NCI-H1417 treated with DMSO at 0.1 percent for 48 hours (cell line): ENCODE measurements at regions not wholly inside any gene's neighbourhood (a gene's known extent, or its start where the extent isn't known, plus 50 kb on each side); places are given as distances from the start of the nearest gene placed in this dataset.
"Not testable (repeated sequence)": the region's sequence is repeated elsewhere in the genome, so short reads cannot be mapped to it uniquely, and the experiment has no call there.

Experiments used
- DNase-seq: peaks from one replicate; lab custom pipeline; 2025; lab: John Stamatoyannopoulos, UW

GRCh38 chr1:88296642-88297041 lies 387.4 kb upstream of the PKN2 start:
- DNase-seq = no peak

DNA sequence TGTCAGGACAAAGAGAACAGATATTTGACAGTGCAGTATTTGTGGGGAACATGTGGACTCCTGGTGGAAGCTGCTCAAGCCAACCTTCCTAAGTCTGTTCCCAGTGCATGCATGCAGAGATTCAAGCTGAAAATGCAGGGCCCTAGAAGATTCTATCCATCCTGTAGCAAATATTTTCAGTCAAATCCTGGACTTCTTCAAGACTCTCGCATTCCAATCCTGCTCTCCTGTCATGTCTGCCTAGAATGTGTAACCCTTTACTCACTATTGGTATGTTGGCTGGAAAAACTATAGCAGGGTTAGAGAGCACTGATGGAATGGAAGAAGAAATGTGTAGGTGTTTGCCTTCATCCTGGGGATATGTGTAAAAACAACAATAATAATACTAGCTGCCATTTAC lies 385.6 kb upstream of the PKN2 start:
- no peak for DNase-seq

GRCh38 chr1:88300752-88301263 lies 383.3 kb upstream of the PKN2 start:
- DNase-seq = no peak

GRCh38 chr1:88302843-88303486 lies 381.1 kb upstream of the PKN2 start:
- no peak for DNase-seq

GRCh38 chr1:88311265-88311664 lies 372.8 kb upstream of the PKN2 start:
- DNase-seq = no peak

DNA sequence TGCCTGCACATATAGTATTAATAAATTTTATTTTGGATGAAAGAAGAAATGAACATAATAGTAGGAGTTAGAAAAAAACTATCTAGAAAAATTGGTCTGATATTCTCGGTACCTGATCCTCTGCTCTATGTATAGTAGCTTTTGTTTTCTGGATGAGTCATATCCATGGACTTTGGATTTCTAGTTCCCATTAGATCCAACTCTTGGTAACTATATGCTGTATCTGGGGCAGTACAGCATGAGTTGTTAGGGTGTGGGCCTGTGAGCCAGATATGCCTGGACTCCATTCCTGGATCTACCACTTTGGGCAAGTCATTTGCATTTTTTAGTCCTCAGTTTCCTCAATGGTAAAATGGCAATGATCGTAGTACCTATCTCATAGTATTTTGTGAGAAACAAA lies 372.2 kb upstream of the PKN2 start:
- DNase-seq = no peak

GRCh38 chr1:88317396-88317795 lies 366.7 kb upstream of the PKN2 start:
- no peak for DNase-seq

GRCh38 chr1:88318740-88319139 lies 365.3 kb upstream of the PKN2 start:
- no peak for DNase-seq

DNA sequence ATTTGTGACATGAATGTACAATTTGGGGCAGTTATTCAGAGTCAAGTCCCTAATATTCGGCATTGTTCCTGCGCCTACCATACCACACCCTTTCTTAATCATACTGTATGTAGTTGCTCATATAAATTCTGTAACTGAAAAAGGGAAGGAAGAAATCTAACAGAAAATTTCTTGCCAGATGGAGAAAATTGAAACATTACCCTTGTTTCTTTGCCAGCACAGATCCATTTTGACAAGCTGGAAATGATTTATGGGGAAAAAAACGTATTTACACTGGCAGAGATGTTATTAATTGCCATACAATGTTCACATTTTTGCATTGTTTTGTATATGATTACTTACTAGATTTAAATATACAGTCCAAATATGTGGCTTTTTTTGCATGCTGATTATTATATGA lies 363.8 kb upstream of the PKN2 start:
- DNase-seq = no peak

- no peak for DNase-seq
Observed at GRCh38 chr1:88321706-88322105, 362.4 kb upstream of the PKN2 start.

DNA sequence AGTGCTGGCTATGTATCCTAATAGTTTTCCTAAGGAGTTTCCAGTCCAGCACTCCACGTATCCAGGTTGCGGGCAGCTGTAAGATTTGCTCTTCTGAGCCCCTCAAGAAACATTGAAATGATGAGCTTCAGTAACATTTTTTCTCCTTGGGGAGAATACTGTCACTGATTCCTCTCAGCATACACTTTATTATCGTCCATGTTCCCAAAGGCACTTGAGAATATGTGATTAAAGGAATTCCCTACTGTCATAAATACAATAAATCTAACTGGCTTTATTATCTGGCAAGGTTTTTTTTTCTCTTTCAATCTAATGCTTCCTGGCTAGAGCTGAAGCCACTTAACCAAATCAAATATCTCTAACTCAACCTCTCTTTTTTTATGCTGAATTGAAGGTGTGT lies 359.2 kb upstream of the PKN2 start:
- DNase-seq = no peak

- no peak for DNase-seq
Observed at GRCh38 chr1:88327391-88328267, 356.4 kb upstream of the PKN2 start.

GRCh38 chr1:88330201-88330600 lies 353.9 kb upstream of the PKN2 start:
- DNase-seq = no peak

DNA sequence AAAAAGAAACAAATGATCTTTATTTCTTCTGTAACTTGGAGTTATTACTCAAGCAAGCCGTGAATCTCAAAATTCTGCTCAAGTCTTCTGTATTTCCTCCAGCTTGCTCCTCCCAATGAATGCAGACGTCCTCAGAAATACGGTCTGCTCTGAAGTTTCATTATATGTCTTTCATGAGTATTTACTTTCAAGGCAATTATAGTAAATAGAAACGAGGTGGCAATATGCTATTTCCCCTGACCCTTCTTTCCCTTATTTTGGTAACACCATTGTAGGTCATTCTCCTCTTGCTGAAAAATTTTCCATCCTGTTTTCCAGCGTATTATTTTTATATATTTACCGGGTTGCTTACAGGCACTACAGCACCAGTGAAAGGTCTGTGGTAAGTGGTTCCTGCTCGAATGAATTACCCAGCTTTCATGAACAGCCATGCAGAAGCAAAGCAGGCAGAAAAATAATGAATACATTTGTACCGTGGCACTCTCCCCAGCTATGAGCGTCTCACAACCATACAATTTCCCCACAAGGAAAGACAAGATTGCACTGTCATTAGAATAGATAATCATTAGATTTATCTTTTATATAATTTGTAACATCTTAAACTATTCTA lies 350.9 kb upstream of the PKN2 start:
- no peak for DNase-seq

GRCh38 chr1:88341447-88341846 lies 342.6 kb upstream of the PKN2 start:
- DNase-seq = no peak

DNA sequence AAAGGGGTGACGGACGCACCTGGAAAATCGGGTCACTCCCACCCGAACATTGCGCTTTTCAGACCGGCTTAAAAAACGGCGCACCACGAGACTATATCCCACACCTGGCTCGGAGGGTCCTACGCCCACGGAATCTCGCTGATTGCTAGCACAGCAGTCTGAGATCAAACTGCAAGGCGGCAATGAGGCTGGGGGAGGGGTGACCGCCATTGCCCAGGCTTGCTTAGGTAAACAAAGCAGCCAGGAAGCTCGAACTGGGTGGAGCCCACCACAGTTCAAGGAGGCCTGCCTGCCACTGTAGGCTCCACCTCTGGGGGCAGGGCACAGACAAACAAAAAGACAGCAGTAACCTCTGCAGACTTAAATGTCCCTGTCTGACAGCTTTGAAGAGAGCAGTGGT lies 342.0 kb upstream of the PKN2 start:
- not testable (repeated sequence) for DNase-seq

- no peak for DNase-seq
Observed at GRCh38 chr1:88350648-88351047, 333.4 kb upstream of the PKN2 start.

DNA sequence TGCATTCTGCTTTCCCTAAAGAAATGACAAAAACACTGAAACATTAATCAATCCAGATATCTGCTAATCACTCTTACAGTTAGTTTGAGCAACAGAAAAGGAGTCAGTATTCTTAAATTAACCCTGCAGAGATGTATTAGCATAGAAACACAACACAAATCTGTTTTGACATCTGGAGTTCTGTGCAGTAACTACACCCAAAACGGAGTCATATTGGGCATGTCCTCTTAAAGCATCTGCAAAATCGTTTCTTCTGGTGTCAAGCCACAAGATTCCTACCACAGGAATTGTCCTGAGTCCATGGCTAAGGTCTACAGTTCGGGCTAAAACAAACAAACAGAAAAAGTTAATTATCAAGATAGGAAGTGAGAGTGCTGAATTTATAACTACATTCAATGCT lies 332.1 kb upstream of the PKN2 start:
- no peak for DNase-seq

GRCh38 chr1:88354256-88354655 lies 329.8 kb upstream of the PKN2 start:
- no peak for DNase-seq

GRCh38 chr1:88357729-88358128 lies 326.3 kb upstream of the PKN2 start:
- DNase-seq = no peak

- DNase-seq = no peak
Observed at GRCh38 chr1:88371436-88372023, 312.5 kb upstream of the PKN2 start.

- DNase-seq = no peak
Observed at GRCh38 chr1:88375977-88376376, 308.1 kb upstream of the PKN2 start.

GRCh38 chr1:88376421-88376820 lies 307.7 kb upstream of the PKN2 start:
- DNase-seq = no peak
